OCI-LY7 (cell line): ENCODE measurements at regions not wholly inside any gene's neighbourhood (a gene's known extent, or its start where the extent isn't known, plus 50 kb on each side); places are given as distances from the start of the nearest gene placed in this dataset.

Experiments
- BruUV-seq: library from RNA; stranded (reverse); fragments of 400-500 nt; replicated peaks from 2 replicates; lab custom pipeline; 2021; lab: Mats Ljungman, UMichigan
- CTCF ChIA-PET: fragments of 300-600 bp; sonication (Branson Sonifier 250); formaldehyde crosslinking; loops from one replicate; lab custom pipeline; 2022; ENCODE audit warnings: antibody characterized with exemption; ENCODE audit not compliant: unreplicated experiment; lab: Charles Lee
- POLR2A ChIA-PET: fragments of 300-600 bp; sonication (Branson Sonifier 250); formaldehyde crosslinking; loops from one replicate; lab custom pipeline; 2022; ENCODE audit warnings: antibody characterized with exemption; lab: Charles Lee
- DNase-seq: peaks from one replicate; pipeline ENCODE4 v3.0.0-alpha.2; 2015; ENCODE audit warnings: low spot score
- H2AFZ ChIP-seq: fragments of 200-600 bp; sonication (generic), shearing (Covaris generic); 2 replicates; pipeline ENCODE4 v1.6.1; 2014; ENCODE audit warnings: mild to moderate bottlenecking, antibody characterized with exemption, low read length, moderate library complexity
- H3K27ac ChIP-seq: fragments of 200-600 bp; sonication (generic); 2 replicates; pipeline ENCODE4 v1.5.1; 2014; ENCODE audit warnings: mixed run types, low read depth, mild to moderate bottlenecking, moderate library complexity, low read length, inconsistent platforms; ENCODE audit not compliant: poor library complexity, severe bottlenecking
- H3K36me3 ChIP-seq: fragments of 200-600 bp; sonication (generic); 2 replicates; pipeline ENCODE4 v1.6.1; 2014; ENCODE audit warnings: mild to moderate bottlenecking, antibody characterized with exemption, low read length, moderate library complexity, mixed read lengths; ENCODE audit not compliant: insufficient read depth
- H3K4me1 ChIP-seq: fragments of 200-600 bp; sonication (generic); 2 replicates; pipeline ENCODE4 v1.5.1; 2014; ENCODE audit warnings: mild to moderate bottlenecking, low read length; ENCODE audit not compliant: insufficient read depth, poor library complexity, severe bottlenecking
- H3K4me2 ChIP-seq: fragments of 200-600 bp; sonication (generic); 2 replicates; pipeline ENCODE4 v1.6.1; 2014; ENCODE audit warnings: mild to moderate bottlenecking, low read length
- H3K4me3 ChIP-seq: fragments of 200-600 bp; sonication (generic); 2 replicates; pipeline ENCODE4 v1.5.1; 2014; ENCODE audit warnings: mild to moderate bottlenecking, low read depth, low read length; ENCODE audit not compliant: poor library complexity, severe bottlenecking
- H3K79me2 ChIP-seq: fragments of 200-600 bp; sonication (generic); 2 replicates; pipeline ENCODE4 v1.6.1; 2016; ENCODE audit warnings: low read depth, mild to moderate bottlenecking, low read length, moderate library complexity, mixed read lengths; ENCODE audit not compliant: insufficient read depth
- H3K9me2 ChIP-seq: fragments of 200-600 bp; sonication (generic); 2 replicates; pipeline ENCODE4 v1.6.1; 2016; ENCODE audit warnings: mild to moderate bottlenecking, low read length, mixed read lengths; ENCODE audit not compliant: insufficient read depth
- H3K9me3 ChIP-seq: fragments of 200-600 bp; sonication (generic); 2 replicates; pipeline ENCODE4 v1.6.1; 2014; ENCODE audit warnings: mild to moderate bottlenecking, mixed run types, low read length, mixed read lengths
- H4K20me1 ChIP-seq: fragments of 200-600 bp; sonication (generic); 2 replicates; pipeline ENCODE4 v1.6.1; 2014; ENCODE audit warnings: mild to moderate bottlenecking, antibody characterized with exemption, low read length, moderate library complexity, mixed read lengths; ENCODE audit not compliant: insufficient read depth
- CTCF ChIP-seq: fragments of 200-600 bp; sonication (generic); conservative IDR thresholded peaks from 2 replicates; pipeline ENCODE4 v1.5.1; 2014; ENCODE audit warnings: mild to moderate bottlenecking, antibody characterized with exemption, low read length, moderate library complexity, mixed read lengths
- EZH2phosphoT487 ChIP-seq: fragments of 200-600 bp; sonication (generic); IDR thresholded peaks from 2 replicates; pipeline ENCODE4 v1.6.1; 2018; ENCODE audit warnings: low read depth, borderline replicate concordance, mild to moderate bottlenecking, mixed run types, antibody characterized with exemption, low read length, moderate library complexity, mixed read lengths
- intact Hi-C: fragments of 100-400 bp; cut with micrococcal nuclease; formaldehyde crosslinking; loops from one replicate; pipeline ENCODE4 v1.10.0; 2022; ENCODE audit not compliant: unreplicated experiment

GRCh38 chr11:97883086-97883485 lies 1137.7 kb upstream of the CNTN5 start:
- no peak overlapping the region for H3K4me3 ChIP-seq
- no peaks in the 10 kb centered on the region for H4K20me1 ChIP-seq
- no peaks in the 10 kb centered on the region for H3K4me1 ChIP-seq
- no peaks in the 10 kb centered on the region for H3K79me2 ChIP-seq
- intact Hi-C loops = no loop called here
- no peaks in the 10 kb centered on the region for H3K36me3 ChIP-seq
- no peaks in the 10 kb centered on the region for H3K9me2 ChIP-seq
- no peak for DNase-seq
- no peak overlapping the region for H3K27ac ChIP-seq
- no peak for TF ChIP-seq EZH2phosphoT487
- TF ChIP-seq CTCF = no peak
- ChIA-PET POLR2A (no interaction called here), CTCF (no interaction called here)
- BruUV-seq = no TSS peak
- no peak overlapping the region for H3K4me2 ChIP-seq
- H2AFZ ChIP-seq = no peak overlapping the region
- no peaks in the 10 kb centered on the region for H3K9me3 ChIP-seq

GRCh38 chr11:97888641-97889040 lies 1132.1 kb upstream of the CNTN5 start:
- H3K9me3 ChIP-seq = no peaks in the 10 kb centered on the region
- H3K27ac ChIP-seq = no peak overlapping the region
- TF ChIP-seq EZH2phosphoT487 (no peak), CTCF (no peak)
- H3K4me1 ChIP-seq = no peaks in the 10 kb centered on the region
- POLR2A ChIA-PET = no interaction called here
- intact Hi-C loops = no loop called here
- no peak overlapping the region for H3K4me2 ChIP-seq
- H2AFZ ChIP-seq = no peak overlapping the region
- H4K20me1 ChIP-seq = no peaks in the 10 kb centered on the region
- no peak for DNase-seq
- no TSS peak for BruUV-seq
- no peak overlapping the region for H3K4me3 ChIP-seq
- no peaks in the 10 kb centered on the region for H3K36me3 ChIP-seq
- CTCF ChIA-PET = no interaction called here
- no peaks in the 10 kb centered on the region for H3K79me2 ChIP-seq
- H3K9me2 ChIP-seq = no peaks in the 10 kb centered on the region

GRCh38 chr11:97890466-97890865 lies 1130.3 kb upstream of the CNTN5 start:
- Histone ChIP-seq H3K4me3 (no peak overlapping the region), H4K20me1 (no peaks in the 10 kb centered on the region), H3K9me3 (no peaks in the 10 kb centered on the region), H3K4me1 (no peaks in the 10 kb centered on the region), H3K36me3 (no peaks in the 10 kb centered on the region), H3K27ac (no peak overlapping the region), H3K4me2 (no peak overlapping the region), H3K79me2 (no peaks in the 10 kb centered on the region), H2AFZ (no peak overlapping the region), H3K9me2 (no peaks in the 10 kb centered on the region)
- DNase-seq = no peak
- CTCF ChIA-PET = no interaction called here
- BruUV-seq = no TSS peak
- POLR2A ChIA-PET = interaction anchor here (0.6 kb wide), 1 partner anchor 116 kb away, joined by 3 read pairs; no protein-coding TSS in a partner anchor
- TF ChIP-seq CTCF (no peak), EZH2phosphoT487 (no peak)
- intact Hi-C loops = no loop called here
